ENCODE measurements at regions not wholly inside any gene's neighbourhood (a gene's known extent, or its start where the extent isn't known, plus 50 kb on each side); places are given as distances from the start of the nearest gene placed in this dataset.

DNA sequence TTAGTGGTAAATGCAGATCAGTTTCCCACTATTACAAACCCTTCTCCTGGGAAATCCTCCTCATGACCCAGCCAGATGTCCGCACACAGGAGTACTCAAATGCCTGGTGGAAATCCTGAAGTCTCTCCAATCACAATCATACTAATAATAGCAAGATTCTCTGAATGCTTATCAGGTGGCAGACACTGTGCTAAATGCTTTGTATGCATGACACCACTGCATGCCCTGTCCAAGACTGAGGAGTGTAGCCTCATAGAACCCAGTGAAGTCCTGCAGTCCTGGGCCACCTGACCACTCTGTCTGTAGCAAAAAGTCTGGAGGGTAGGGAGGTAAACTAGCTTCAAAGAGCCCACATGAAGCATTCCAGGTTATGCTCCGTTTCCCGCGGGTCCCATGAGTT lies 434.8 kb upstream of the CHST9 start:
- Mint-ChIP-seq H3K36me3 (no peaks in the 10 kb centered on the region), H3K4me3 (no peak overlapping the region), H3K27ac (no peak overlapping the region), H3K27me3 (no peaks in the 10 kb centered on the region), H3K4me1 (no peaks in the 10 kb centered on the region), H3K9me3 (peaks cover 0 to 17% (median 4%) of the 10 kb centered on the region in 7 donors)
- Histone ChIP-seq H3K4me3 (ENCODE audit: low read depth, low read length) (no peak overlapping the region), H3K9me3 (ENCODE audit: control insufficient read depth in 2 of 2, low read length in 2 of 2) (peaks cover 0 to 3% of the 10 kb centered on the region in 2 experiments), H3K27me3 (ENCODE audit: control insufficient read depth, insufficient read depth, low read length) (no peaks in the 10 kb centered on the region), H3K27ac (ENCODE audit: insufficient read depth, low read length, poor library complexity, severe bottlenecking) (no peak overlapping the region), H3K4me1 (ENCODE audit: control insufficient read depth, insufficient read depth, low read length, poor library complexity, severe bottlenecking) (no peaks in the 10 kb centered on the region), H3K36me3 (ENCODE audit: control insufficient read depth, insufficient read depth, low read length) (no peaks in the 10 kb centered on the region)
- ATAC-seq (ENCODE audit: low read depth in 2 of 2) (no peak), DNase-seq (no peak)

DNA sequence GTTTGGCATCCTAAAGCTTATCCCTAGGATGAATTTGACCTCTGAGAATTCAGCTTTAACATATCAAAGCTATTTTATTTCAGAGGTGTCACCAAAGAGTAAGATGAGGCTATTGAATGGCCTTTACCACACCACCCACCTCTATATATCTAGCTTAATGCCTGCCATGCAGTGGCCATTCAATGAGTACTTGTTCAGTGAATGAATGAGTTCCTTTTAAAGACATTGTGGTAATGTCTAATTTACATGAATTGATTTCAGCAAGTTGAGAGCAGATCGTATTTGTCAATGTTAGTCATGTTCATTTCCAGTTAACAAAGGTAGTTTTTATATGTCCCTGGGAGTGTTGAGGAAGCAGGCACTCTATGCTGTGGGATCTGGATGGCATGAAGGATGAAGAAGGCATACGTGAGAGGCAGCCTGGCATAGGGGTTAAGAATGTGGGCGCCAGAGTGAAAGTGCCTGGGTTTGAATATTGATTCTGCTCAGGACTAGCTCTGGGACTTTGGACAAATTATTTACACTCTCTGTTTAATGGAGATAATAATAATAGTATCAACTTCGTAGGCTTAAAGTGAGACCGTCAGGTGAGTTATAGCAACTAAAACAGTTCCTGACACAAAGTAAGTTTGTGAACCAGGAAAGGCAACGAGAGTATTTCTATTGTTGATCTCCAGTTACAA lies 434.1 kb upstream of the CHST9 start:
- DNase-seq = no peak
- H3K36me3 Mint-ChIP-seq = no peaks in the 10 kb centered on the region
- no peaks in the 10 kb centered on the region for H3K36me3 ChIP-seq (ENCODE audit: control insufficient read depth, insufficient read depth, low read length)
- ATAC-seq (ENCODE audit: low read depth in 2 of 2) = no peak
- no peaks in the 10 kb centered on the region for H3K4me1 ChIP-seq (ENCODE audit: control insufficient read depth, insufficient read depth, low read length, poor library complexity, severe bottlenecking)
- no peaks in the 10 kb centered on the region for H3K27me3 Mint-ChIP-seq
- H3K27me3 ChIP-seq (ENCODE audit: control insufficient read depth, insufficient read depth, low read length) = no peaks in the 10 kb centered on the region
- no peak overlapping the region for H3K27ac Mint-ChIP-seq
- no peak overlapping the region for H3K4me3 Mint-ChIP-seq
- no peaks in the 10 kb centered on the region for H3K4me1 Mint-ChIP-seq
- H3K9me3 Mint-ChIP-seq = peaks cover 0 to 17% (median 4%) of the 10 kb centered on the region in 7 donors
- H3K9me3 ChIP-seq (ENCODE audit: control insufficient read depth in 2 of 2, low read length in 2 of 2) = peaks cover 0 to 3% of the 10 kb centered on the region in 2 experiments
- no peak overlapping the region for H3K4me3 ChIP-seq (ENCODE audit: low read depth, low read length)
- no peak overlapping the region for H3K27ac ChIP-seq (ENCODE audit: insufficient read depth, low read length, poor library complexity, severe bottlenecking)

DNA sequence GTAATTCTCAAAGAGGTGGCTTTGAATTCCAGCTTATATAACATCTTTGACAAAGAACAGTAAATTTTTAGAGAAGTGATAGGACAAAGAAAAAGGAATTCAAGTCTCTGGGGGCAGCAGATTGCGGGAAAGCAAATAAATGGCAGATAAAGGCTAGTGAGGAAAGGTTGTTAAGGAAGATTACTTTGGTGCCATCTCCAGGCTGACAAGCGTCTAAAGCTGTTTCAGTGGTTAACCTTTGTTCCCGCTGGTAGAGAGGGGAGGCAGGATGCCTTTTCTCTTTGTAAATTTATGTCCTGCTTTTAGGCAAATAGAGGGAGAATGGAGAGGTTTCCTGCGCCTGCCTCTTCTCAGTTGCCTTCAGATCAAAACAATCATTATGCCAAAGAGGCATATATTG lies 431.2 kb upstream of the CHST9 start:
- Mint-ChIP-seq H3K4me3 (no peak overlapping the region), H3K27me3 (no peaks in the 10 kb centered on the region), H3K9me3 (peaks cover 0 to 17% (median 4%) of the 10 kb centered on the region in 7 donors), H3K36me3 (no peaks in the 10 kb centered on the region), H3K27ac (no peak overlapping the region), H3K4me1 (no peaks in the 10 kb centered on the region)
- ATAC-seq (ENCODE audit: low read depth in 2 of 2) (no peak), DNase-seq (no peak)
- Histone ChIP-seq H3K4me1 (ENCODE audit: control insufficient read depth, insufficient read depth, low read length, poor library complexity, severe bottlenecking) (no peaks in the 10 kb centered on the region), H3K27me3 (ENCODE audit: control insufficient read depth, insufficient read depth, low read length) (no peaks in the 10 kb centered on the region), H3K36me3 (ENCODE audit: control insufficient read depth, insufficient read depth, low read length) (no peaks in the 10 kb centered on the region), H3K9me3 (ENCODE audit: control insufficient read depth in 2 of 2, low read length in 2 of 2) (peaks cover 0 to 3% of the 10 kb centered on the region in 2 experiments), H3K27ac (ENCODE audit: insufficient read depth, low read length, poor library complexity, severe bottlenecking) (no peak overlapping the region), H3K4me3 (ENCODE audit: low read depth, low read length) (no peak overlapping the region)

DNA sequence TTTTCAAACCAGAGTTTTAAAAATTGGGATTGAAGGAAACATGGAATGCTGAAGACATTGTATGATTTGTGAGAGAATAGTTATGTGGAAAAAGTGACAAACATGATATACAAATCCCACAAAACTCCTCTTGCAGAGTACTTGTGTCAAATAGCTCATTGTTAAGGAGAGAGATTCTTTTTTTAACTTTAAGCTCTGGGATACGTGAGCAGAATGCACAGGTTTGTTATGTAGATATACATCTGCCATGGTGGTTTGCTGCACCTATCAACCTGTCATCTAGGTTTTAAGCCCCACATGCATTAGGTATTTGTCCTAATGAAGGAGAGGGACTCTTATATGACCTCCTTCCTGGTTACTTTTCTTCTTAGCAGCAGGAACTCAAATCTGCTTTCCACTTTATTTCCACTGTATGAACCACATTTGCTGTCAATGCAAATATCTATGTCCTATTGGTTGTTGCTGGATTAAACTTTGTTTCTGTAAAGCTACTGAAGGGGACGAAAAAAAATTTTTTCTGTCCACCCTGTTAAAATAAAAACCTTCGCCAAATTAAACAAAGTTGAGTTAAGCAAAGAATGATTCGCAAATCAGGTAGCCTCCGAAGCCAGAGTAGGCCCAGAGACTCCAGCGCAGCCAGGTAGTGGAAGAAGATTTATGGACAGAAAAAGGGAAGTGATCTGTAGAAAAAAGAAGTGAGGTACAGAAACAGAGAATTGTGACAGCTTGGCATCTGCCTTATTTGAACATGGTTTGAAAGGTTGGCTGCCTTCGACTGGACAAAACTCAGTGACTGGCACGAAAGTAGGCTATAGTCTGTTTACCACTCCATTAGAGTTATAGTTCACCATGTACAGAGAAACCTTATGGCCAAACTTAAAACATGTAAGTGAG lies 430.1 kb upstream of the CHST9 start:
- H3K4me1 ChIP-seq (ENCODE audit: control insufficient read depth, insufficient read depth, low read length, poor library complexity, severe bottlenecking) = no peaks in the 10 kb centered on the region
- no peaks in the 10 kb centered on the region for H3K27me3 ChIP-seq (ENCODE audit: control insufficient read depth, insufficient read depth, low read length)
- peaks cover 0 to 3% of the 10 kb centered on the region in 2 experiments for H3K9me3 ChIP-seq (ENCODE audit: control insufficient read depth in 2 of 2, low read length in 2 of 2)
- Mint-ChIP-seq H3K4me3 (no peak overlapping the region), H3K27me3 (no peaks in the 10 kb centered on the region), H3K36me3 (no peaks in the 10 kb centered on the region), H3K27ac (no peak overlapping the region), H3K9me3 (peaks cover 0 to 14% (median 4%) of the 10 kb centered on the region in 7 donors), H3K4me1 (no peaks in the 10 kb centered on the region)
- DNase-seq = no peak
- no peak for ATAC-seq (ENCODE audit: low read depth in 2 of 2)
- no peak overlapping the region for H3K4me3 ChIP-seq (ENCODE audit: low read depth, low read length)
- no peak overlapping the region for H3K27ac ChIP-seq (ENCODE audit: insufficient read depth, low read length, poor library complexity, severe bottlenecking)
- H3K36me3 ChIP-seq (ENCODE audit: control insufficient read depth, insufficient read depth, low read length) = no peaks in the 10 kb centered on the region

DNA sequence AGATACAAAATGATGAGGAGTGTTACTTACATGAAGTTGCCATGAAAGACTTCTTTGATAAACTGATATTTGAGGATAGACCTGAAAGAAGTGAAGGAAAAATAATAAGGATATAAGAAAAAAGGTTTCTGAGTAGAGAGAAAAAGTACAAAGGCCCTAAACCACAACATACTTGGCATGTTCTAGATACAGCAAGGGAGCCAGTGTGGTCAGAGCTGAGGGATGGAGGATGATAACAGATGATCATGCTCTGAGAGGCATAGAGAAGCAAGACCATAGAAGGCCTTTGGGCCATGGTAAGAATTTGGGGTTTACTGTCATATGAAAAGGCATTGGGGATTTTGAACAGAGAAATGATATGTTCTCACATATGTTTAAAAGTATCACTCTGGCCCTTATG lies 424.1 kb upstream of the CHST9 start:
- Mint-ChIP-seq H3K36me3 (no peaks in the 10 kb centered on the region), H3K9me3 (peaks cover 0 to 2% (median 0%) of the 10 kb centered on the region in 7 donors), H3K4me3 (no peak overlapping the region), H3K4me1 (no peaks in the 10 kb centered on the region), H3K27ac (no peak overlapping the region), H3K27me3 (no peaks in the 10 kb centered on the region)
- Histone ChIP-seq H3K9me3 (ENCODE audit: control insufficient read depth in 2 of 2, low read length in 2 of 2) (no peaks in the 10 kb centered on the region), H3K27me3 (ENCODE audit: control insufficient read depth, insufficient read depth, low read length) (no peaks in the 10 kb centered on the region), H3K4me1 (ENCODE audit: control insufficient read depth, insufficient read depth, low read length, poor library complexity, severe bottlenecking) (no peaks in the 10 kb centered on the region), H3K27ac (ENCODE audit: insufficient read depth, low read length, poor library complexity, severe bottlenecking) (no peak overlapping the region), H3K4me3 (ENCODE audit: low read depth, low read length) (no peak overlapping the region), H3K36me3 (ENCODE audit: control insufficient read depth, insufficient read depth, low read length) (no peaks in the 10 kb centered on the region)
- no peak for DNase-seq
- ATAC-seq (ENCODE audit: low read depth in 2 of 2) = no peak

DNA sequence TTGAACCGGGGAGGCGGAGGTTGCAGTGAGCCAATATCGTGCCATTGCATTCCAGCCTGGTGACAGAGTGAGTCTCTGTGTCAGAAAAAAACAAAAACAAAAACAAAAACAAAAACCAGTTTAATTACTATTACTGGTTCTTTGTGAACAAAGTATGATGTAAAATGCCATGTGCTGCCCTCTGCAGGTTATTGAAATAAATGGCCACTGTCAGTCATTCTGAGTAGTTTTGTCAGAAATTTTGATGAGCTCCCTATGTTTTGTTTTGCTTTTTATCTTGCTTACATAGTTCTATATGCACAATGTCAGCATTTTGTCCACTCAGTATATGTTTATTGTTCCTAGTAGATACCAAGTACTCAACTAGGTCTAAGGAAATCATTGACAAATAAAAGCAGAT lies 423.6 kb upstream of the CHST9 start:
- H3K4me3 ChIP-seq (ENCODE audit: low read depth, low read length) = no peak overlapping the region
- no peak overlapping the region for H3K4me3 Mint-ChIP-seq
- no peaks in the 10 kb centered on the region for H3K4me1 Mint-ChIP-seq
- no peaks in the 10 kb centered on the region for H3K36me3 ChIP-seq (ENCODE audit: control insufficient read depth, insufficient read depth, low read length)
- no peaks in the 10 kb centered on the region for H3K4me1 ChIP-seq (ENCODE audit: control insufficient read depth, insufficient read depth, low read length, poor library complexity, severe bottlenecking)
- no peaks in the 10 kb centered on the region for H3K27me3 Mint-ChIP-seq
- ATAC-seq (ENCODE audit: low read depth in 2 of 2) = no peak
- H3K27me3 ChIP-seq (ENCODE audit: control insufficient read depth, insufficient read depth, low read length) = no peaks in the 10 kb centered on the region
- H3K36me3 Mint-ChIP-seq = no peaks in the 10 kb centered on the region
- H3K27ac Mint-ChIP-seq = no peak overlapping the region
- H3K9me3 Mint-ChIP-seq = peaks cover 0 to 2% (median 0%) of the 10 kb centered on the region in 7 donors
- H3K27ac ChIP-seq (ENCODE audit: insufficient read depth, low read length, poor library complexity, severe bottlenecking) = no peak overlapping the region
- no peak for DNase-seq
- H3K9me3 ChIP-seq (ENCODE audit: control insufficient read depth in 2 of 2, low read length in 2 of 2) = no peaks in the 10 kb centered on the region

DNA sequence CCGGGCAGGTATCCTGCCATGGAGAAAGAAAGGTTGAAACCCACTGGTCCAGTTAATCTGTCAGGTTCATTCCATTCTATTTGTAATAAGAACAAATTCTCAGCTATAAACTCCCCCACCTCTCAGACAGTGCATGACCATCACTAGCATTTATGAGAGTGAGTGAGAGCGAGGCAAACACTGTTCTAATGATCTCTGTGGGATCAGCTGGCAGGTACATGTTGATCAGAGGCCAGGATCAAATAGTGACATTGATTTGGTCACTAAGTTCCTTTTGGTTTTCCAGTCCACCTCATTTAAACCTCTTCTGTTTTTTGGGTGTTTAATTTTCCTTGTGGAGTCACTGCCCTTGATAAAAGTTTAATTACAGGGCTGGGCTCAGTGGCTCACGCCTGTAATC lies 423.1 kb upstream of the CHST9 start:
- Mint-ChIP-seq H3K9me3 (peaks cover 0 to 2% (median 0%) of the 10 kb centered on the region in 7 donors), H3K27me3 (no peaks in the 10 kb centered on the region)

More for the DNA sequence above, 423.1 kb upstream of the CHST9 start:
- DNase-seq = no peak
- no peaks in the 10 kb centered on the region for H3K36me3 Mint-ChIP-seq
- H3K27me3 ChIP-seq (ENCODE audit: control insufficient read depth, insufficient read depth, low read length) = no peaks in the 10 kb centered on the region
- no peaks in the 10 kb centered on the region for H3K4me1 ChIP-seq (ENCODE audit: control insufficient read depth, insufficient read depth, low read length, poor library complexity, severe bottlenecking)
- H3K9me3 ChIP-seq (ENCODE audit: control insufficient read depth in 2 of 2, low read length in 2 of 2) = no peaks in the 10 kb centered on the region
- H3K4me3 ChIP-seq (ENCODE audit: low read depth, low read length) = no peak overlapping the region
- H3K27ac ChIP-seq (ENCODE audit: insufficient read depth, low read length, poor library complexity, severe bottlenecking) = no peak overlapping the region
- no peak overlapping the region for H3K27ac Mint-ChIP-seq
- H3K36me3 ChIP-seq (ENCODE audit: control insufficient read depth, insufficient read depth, low read length) = no peaks in the 10 kb centered on the region
- H3K4me3 Mint-ChIP-seq = no peak overlapping the region
- no peak for ATAC-seq (ENCODE audit: low read depth in 2 of 2)
- H3K4me1 Mint-ChIP-seq = no peaks in the 10 kb centered on the region
